Nephron progenitor cell (in vitro differentiated cells): ENCODE measurements at regions not wholly inside any gene's neighbourhood (a gene's known extent, or its start where the extent isn't known, plus 50 kb on each side); places are given as distances from the start of the nearest gene placed in this dataset.

Experiments used
- DNase-seq: peaks from one replicate; pipeline ENCODE4 v3.0.0; 2021
- H3K27ac Mint-ChIP-seq: 2 replicates; pipeline ENCODE4 v1.8.0; 2021; ENCODE audit warnings: mild to moderate bottlenecking, moderate library complexity, mixed read lengths
- H3K27me3 Mint-ChIP-seq: 2 replicates; pipeline ENCODE4 v1.8.0; 2021; ENCODE audit warnings: mild to moderate bottlenecking, low read depth, mixed read lengths; ENCODE audit not compliant: poor library complexity
- H3K36me3 Mint-ChIP-seq: 2 replicates; pipeline ENCODE4 v1.8.0; 2021; ENCODE audit warnings: low read depth, mixed read lengths
- H3K4me1 Mint-ChIP-seq: 2 replicates; pipeline ENCODE4 v1.8.0; 2021; ENCODE audit warnings: mixed read lengths
- H3K4me3 Mint-ChIP-seq: 2 replicates; pipeline ENCODE4 v1.8.0; 2021; ENCODE audit warnings: mild to moderate bottlenecking, moderate library complexity, mixed read lengths
- H3K9me3 Mint-ChIP-seq: 2 replicates; pipeline ENCODE4 v1.8.0; 2021; ENCODE audit warnings: mild to moderate bottlenecking, moderate library complexity, mixed read lengths
- CTCF ChIP-seq: fragments of 200-600 bp; sonication (generic); IDR thresholded peaks from 2 replicates; pipeline ENCODE4 v1.5.0; 2021; ENCODE audit warnings: antibody characterized with exemption

GRCh38 chr2:18373664-18374063 lies 186.8 kb downstream of the RDH14 start:
- DNase-seq: no peak
- Mint-ChIP-seq H3K4me3 (no peak overlapping the region), H3K4me1 (no peaks in the 10 kb centered on the region), H3K27ac (no peak overlapping the region), H3K27me3 (peaks cover 22% of the 10 kb centered on the region), H3K9me3 (no peaks in the 10 kb centered on the region), H3K36me3 (no peaks in the 10 kb centered on the region)
- TF ChIP-seq CTCF: no peak

GRCh38 chr2:18373081-18373480 lies 187.4 kb downstream of the RDH14 start:
- H3K36me3 Mint-ChIP-seq: no peaks in the 10 kb centered on the region
- peaks cover 22% of the 10 kb centered on the region for H3K27me3 Mint-ChIP-seq
- no peaks in the 10 kb centered on the region for H3K9me3 Mint-ChIP-seq
- no peak overlapping the region for H3K4me3 Mint-ChIP-seq
- no peak overlapping the region for H3K27ac Mint-ChIP-seq
- H3K4me1 Mint-ChIP-seq: no peaks in the 10 kb centered on the region
- TF ChIP-seq CTCF: no peak
- DNase-seq: no peak

GRCh38 chr2:18372641-18373040 lies 187.8 kb downstream of the RDH14 start:
- no peak for DNase-seq
- H3K36me3 Mint-ChIP-seq: no peaks in the 10 kb centered on the region
- TF ChIP-seq CTCF: no peak
- no peak overlapping the region for H3K4me3 Mint-ChIP-seq
- H3K4me1 Mint-ChIP-seq: no peaks in the 10 kb centered on the region
- no peak overlapping the region for H3K27ac Mint-ChIP-seq
- peaks cover 22% of the 10 kb centered on the region for H3K27me3 Mint-ChIP-seq
- H3K9me3 Mint-ChIP-seq: no peaks in the 10 kb centered on the region

- Mint-ChIP-seq H3K27ac (no peak overlapping the region), H3K4me3 (no peak overlapping the region), H3K27me3 (peaks cover 26% of the 10 kb centered on the region), H3K36me3 (no peaks in the 10 kb centered on the region), H3K9me3 (no peaks in the 10 kb centered on the region), H3K4me1 (no peaks in the 10 kb centered on the region)
- no peak for TF ChIP-seq CTCF
- no peak for DNase-seq
These were observed 190.7 kb downstream of the RDH14 start for GRCh38 chr2:18369760-18370159.

GRCh38 chr2:18368008-18368407 lies 192.4 kb downstream of the RDH14 start:
- DNase-seq: no peak
- no peaks in the 10 kb centered on the region for H3K4me1 Mint-ChIP-seq
- no peaks in the 10 kb centered on the region for H3K36me3 Mint-ChIP-seq
- TF ChIP-seq CTCF: no peak
- H3K27me3 Mint-ChIP-seq: peaks cover 23% of the 10 kb centered on the region
- H3K27ac Mint-ChIP-seq: no peak overlapping the region
- no peaks in the 10 kb centered on the region for H3K9me3 Mint-ChIP-seq
- no peak overlapping the region for H3K4me3 Mint-ChIP-seq

GRCh38 chr2:18365342-18365741 lies 195.1 kb downstream of the RDH14 start:
- no peaks in the 10 kb centered on the region for H3K4me1 Mint-ChIP-seq
- TF ChIP-seq CTCF: no peak
- H3K36me3 Mint-ChIP-seq: no peaks in the 10 kb centered on the region
- DNase-seq: no peak
- peaks cover 14% of the 10 kb centered on the region for H3K27me3 Mint-ChIP-seq
- H3K9me3 Mint-ChIP-seq: no peaks in the 10 kb centered on the region
- H3K4me3 Mint-ChIP-seq: no peak overlapping the region
- no peak overlapping the region for H3K27ac Mint-ChIP-seq
